CD4-positive, alpha-beta T cell treated with Interferon alpha-2 for 1 hour (primary cell): ENCODE measurements at regions not wholly inside any gene's neighbourhood (a gene's known extent, or its start where the extent isn't known, plus 50 kb on each side); places are given as distances from the start of the nearest gene placed in this dataset.

Experiments
- DNase-seq, 2 donors: peaks; one replicate each; pipeline ENCODE4 v3.0.0-alpha.2; 2020 to 2022

GRCh38 chr2:19579461-19579860, 221.0 kb upstream of the OSR1 start:
- DNase-seq: no peak

GRCh38 chr2:19577723-19578122, 219.3 kb upstream of the OSR1 start:
- DNase-seq: no peak

GRCh38 chr2:19576411-19576810, 218.0 kb upstream of the OSR1 start:
- DNase-seq: no peak

GRCh38 chr2:19575641-19576040, 217.2 kb upstream of the OSR1 start:
- DNase-seq: no peak

- no peak for DNase-seq
Measured at GRCh38 chr2:19574778-19575260, 216.4 kb upstream of the OSR1 start.

GRCh38 chr2:19573784-19574183, 215.4 kb upstream of the OSR1 start:
- no peak for DNase-seq

- no peak for DNase-seq
Measured at GRCh38 chr2:19571773-19572172, 213.3 kb upstream of the OSR1 start.

- DNase-seq: no peak
Measured at GRCh38 chr2:19569300-19569791, 210.9 kb upstream of the OSR1 start.

- no peak for DNase-seq
Measured at GRCh38 chr2:19568809-19569208, 210.4 kb upstream of the OSR1 start.

GRCh38 chr2:19560785-19561184, 202.4 kb upstream of the OSR1 start:
- DNase-seq: no peak

GRCh38 chr2:19559596-19560240, 201.3 kb upstream of the OSR1 start:
- peak in 1 of 2 donors; percentile 5 for DNase-seq

GRCh38 chr2:19556648-19557047, 198.2 kb upstream of the OSR1 start:
- DNase-seq: no peak

GRCh38 chr2:19554520-19554919, 196.1 kb upstream of the OSR1 start:
- DNase-seq: no peak

- no peak for DNase-seq
Measured at GRCh38 chr2:19552270-19552669, 193.8 kb upstream of the OSR1 start.

- no peak for DNase-seq
Measured at GRCh38 chr2:19550750-19551149, 192.3 kb upstream of the OSR1 start.

- no peak for DNase-seq
Measured at GRCh38 chr2:19549821-19550220, 191.4 kb upstream of the OSR1 start.

GRCh38 chr2:19548116-19548515, 189.7 kb upstream of the OSR1 start:
- no peak for DNase-seq

GRCh38 chr2:19547321-19547720, 188.9 kb upstream of the OSR1 start:
- no peak for DNase-seq

- no peak for DNase-seq
Measured at GRCh38 chr2:19545507-19545906, 187.1 kb upstream of the OSR1 start.

- DNase-seq: no peak
Measured at GRCh38 chr2:19543663-19544383, 185.4 kb upstream of the OSR1 start.

- DNase-seq: no peak
Measured at GRCh38 chr2:19542796-19543662, 184.6 kb upstream of the OSR1 start.

- DNase-seq: no peak
Measured at GRCh38 chr2:19541884-19542283, 183.5 kb upstream of the OSR1 start.

GRCh38 chr2:19540739-19541525, 182.5 kb upstream of the OSR1 start:
- DNase-seq: no peak
